ENCODE measurements at regions not wholly inside any gene's neighbourhood (a gene's known extent, or its start where the extent isn't known, plus 50 kb on each side); places are given as distances from the start of the nearest gene placed in this dataset.

DNA sequence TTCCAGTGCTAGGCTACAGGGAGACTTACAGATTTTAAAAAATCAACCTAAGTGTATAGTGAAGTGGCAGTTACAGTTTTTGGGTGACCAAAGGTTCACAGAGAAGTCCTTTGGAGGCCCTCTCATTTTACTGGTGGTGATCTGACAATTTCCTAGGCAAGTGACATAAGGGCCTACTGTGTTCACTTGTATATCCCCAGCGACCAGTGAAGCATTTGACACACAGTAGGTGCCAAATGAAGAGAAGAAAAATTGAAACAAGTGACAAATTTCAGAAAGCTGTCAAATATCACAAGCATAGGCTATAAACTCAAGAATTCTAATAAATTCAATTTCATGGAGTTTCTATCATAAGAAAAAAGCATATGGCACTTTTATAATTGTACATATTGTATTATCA is 89.5 kb downstream of the RPL22L1 start:
- DNase-seq = no peak

DNA sequence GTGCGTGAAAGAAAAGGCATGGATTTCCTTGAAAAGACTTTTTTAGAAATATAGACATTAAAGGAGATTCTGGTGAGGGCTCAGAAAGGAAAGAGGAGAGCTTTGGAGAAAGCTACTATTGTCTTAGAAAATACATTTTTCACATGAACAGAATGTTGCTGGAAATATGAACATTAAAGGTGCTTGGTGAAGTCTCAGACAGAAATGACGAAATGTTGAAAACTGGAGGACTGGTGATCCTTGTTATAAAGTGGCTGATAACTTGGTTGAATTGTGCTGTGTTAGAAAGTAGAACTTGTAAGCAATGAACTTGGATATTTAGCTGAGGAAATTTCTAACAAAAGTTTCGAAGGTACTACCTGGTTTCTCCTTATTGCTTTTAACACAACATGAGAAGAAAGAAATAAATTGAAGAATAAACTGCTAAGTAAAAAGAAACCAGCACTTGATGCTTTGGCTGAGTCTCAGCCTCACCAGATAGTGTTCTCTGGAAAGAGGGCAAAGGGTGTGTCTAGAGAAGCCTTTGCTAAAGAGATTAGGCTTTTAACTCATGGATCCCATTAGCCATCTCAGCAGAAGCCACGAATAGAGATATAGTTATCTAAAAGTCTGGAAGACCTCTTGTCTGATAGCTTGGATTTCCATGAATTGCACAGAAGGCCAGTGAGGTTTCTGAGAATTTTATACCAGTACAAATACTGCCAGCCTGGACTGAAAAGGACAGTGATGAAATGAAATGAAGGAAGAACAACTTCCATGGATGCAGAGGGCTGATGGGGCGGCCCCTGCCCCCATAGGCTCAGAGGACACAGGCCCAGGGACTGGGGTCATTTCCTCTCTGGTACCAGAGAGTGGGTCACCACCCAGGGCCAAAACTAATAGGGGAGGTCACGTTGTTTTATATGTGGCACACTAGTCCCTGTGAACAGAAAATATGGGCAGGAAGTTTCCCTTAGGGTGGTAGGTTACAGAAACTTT is 91.5 kb downstream of the RPL22L1 start:
- DNase-seq = no peak

DNA sequence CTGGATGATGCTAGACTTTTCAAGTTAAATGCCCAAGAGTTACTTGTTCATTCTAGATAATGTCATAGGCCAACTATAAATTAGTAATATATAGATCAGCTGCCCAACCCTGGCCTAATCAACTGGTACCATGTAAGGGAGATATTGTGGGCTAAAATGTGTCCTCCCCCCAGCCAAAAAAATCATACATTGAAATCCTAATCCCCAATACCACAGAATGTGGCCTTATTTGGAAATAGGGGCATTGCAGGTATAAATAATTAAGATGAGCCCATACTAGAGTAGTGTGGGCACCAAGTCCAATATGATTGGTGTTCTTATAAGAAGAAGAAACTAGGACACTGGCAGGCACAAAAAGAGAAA is 92.5 kb downstream of the RPL22L1 start:
- DNase-seq = no peak

DNA sequence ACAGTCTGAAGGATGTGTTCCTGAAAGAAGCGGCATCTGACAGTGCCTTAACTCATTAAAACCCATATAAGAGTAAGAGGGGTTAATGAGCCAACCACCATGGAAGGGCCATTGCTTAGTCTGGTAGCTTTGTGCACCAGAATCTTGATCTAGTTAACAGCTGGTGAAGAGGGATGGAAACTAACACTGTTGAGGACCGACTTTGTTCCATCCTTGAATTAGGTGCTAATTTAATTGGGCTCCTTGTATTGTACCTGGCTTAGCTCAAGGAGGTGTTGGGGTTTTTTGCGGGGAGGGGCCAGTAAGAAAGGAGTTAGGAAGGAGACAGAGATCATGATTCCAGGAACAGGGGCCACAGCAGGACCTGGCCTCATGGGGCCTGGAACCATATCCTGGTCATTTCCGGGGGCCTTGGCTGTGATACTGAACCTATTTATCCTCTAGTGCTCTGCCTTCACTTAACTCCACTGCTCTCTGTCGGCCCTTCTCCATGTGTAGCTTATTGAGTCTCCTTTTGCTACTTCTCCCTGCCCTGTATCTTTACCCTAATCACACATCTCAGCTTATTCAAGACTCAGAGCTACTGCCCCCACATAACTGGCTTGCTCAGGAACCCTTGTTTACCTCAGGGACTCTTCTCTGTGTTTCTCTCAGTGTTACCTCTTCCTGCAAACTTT is 93.0 kb downstream of the RPL22L1 start:
- no peak for DNase-seq

DNA sequence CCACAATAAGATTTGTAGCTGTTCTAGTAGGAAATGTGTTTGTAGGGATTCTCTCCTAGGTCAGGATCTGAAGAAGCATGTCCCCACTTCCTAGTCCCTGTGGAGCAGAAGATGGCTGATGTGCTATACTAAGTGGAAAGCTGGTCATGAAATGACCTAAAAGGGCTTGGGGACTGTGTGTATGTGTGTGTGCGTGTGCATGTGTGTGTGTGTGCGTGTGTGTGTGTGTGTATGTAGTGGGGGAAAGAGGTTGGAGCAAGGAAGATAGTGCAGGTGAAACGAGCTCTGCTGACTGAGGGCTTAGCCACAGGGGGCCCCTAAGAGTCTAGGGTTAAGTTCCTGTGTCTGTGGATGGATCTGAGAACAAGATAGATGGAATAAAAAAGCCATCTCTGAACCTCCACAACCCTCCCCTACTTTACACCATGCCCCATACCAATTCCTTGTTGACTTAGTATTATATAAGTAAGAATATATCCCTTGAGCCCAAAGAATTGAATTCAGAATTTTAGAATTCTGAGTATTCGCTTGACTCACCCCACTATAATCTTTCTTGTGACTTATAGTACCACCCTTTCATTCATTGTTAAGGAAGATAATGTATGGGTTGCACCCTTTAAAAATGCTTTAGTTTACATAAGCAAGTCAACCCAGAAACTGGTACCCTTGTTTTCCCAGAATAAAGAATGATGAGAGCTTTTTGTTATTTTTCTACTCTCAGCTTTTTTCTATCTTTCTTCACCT is 96.1 kb downstream of the RPL22L1 start:
- no peak for DNase-seq

DNA sequence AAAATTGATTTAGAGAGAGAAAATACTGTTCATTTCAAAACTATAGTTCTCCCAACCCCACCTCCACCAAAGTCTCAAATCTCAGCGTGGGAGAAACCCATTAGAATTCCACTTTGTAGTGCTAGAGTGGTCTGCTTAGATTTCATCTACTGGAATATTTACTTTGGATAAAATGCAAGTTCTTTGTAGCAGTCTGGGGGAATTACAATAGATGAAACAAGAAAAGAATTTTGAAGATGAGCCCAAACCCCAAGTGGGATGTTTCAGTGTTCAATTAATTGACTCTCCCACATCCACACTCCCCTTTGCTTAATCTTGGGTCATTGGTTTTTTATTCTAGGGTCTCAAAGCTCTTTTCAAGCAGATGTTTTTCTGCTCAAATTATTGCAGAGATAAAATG is 97.8 kb downstream of the RPL22L1 start:
- no peak for DNase-seq

DNA sequence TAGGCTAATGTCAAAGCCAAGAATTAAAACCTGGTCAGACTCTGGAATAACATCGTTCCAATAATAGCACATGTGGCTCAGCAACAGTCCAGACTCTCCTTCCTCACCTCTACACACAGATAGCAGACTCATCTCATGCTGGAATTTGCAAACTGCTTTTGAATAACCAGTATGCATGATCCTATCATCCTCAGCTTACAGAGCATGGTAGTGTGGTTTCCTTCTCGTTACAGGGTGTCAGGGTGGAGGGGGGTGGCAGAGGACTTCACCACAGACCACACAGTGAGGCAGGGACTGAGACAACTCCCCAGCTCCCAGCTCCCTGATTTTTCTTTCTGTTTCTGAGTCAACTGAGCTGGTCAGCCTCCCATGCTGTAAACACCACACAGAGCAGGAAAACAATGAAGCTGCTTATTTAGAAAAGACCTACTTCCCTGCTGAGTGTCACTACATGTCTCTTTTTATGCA is 101.6 kb downstream of the RPL22L1 start:
- DNase-seq = no peak

DNA sequence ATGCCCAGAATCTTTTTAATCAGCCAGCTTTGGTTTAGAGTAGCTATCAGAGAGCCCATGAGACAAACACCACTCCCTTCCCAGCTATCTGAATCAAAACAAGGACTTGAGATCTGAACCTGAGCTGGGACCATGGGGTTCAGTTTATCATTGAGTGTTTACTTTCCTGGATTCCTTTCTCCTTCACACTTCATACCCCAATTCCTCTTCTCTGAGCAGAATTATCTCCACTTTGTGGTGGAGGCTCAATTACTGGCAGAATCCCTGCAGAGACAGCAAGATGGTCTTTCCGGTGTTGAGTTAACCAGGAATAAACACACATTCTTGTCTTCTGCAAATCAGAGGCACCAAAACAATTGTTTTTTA is 102.4 kb downstream of the RPL22L1 start:
- no peak for DNase-seq

DNA sequence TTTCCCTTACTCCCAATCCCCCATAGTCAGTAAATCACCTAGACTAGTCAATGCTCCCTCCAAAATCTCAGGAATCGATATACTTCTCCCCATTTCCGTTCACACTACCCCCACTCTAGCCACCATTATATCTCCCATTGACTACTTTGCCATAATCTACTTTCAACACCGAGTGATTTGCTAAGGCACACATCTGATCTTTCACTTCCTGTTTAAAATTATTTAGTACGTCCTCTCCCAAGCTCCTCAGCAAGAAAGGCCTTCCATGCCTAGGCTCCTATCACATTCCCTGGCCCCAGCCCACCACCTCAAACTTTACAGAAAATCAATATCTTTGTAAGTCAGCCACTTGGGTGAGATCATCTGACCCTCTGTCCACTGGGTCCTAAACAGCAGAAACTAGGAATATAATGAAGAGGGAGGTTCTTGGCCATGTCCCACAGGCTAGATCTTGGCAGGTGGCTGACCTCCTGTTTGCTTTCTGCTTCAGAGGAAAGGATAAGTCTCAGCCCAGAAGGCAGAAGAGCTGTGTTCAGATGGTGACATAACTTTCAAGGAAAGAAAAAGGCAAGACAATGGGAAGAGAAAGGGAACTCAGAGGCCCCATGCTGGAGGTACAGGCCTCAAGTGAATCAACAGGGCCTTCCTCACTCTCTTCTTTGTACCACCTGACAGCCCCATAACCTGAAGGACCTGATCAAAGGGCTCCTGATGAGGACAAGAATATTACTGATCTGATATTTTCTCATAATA is 103.0 kb downstream of the RPL22L1 start:
- no peak for DNase-seq

DNA sequence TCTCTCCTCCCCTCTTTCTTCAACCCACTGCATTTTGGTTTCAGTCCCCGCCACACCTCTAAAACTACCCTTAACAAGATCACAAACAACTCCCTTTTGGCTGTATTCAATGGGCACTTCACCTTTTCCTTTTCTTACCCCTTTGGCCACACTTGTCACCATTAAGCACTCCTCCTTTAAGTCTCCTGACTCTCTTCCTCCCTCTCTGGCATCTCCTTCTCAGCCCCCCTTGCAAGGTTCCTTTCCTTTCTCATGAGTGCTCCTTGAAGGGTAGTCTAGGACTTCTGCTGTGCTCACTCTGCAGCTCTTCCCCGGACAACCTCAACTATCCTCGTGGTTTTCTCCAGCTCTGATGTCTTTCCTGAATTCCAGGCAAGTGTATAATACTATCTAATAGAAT is 103.7 kb downstream of the RPL22L1 start:
- DNase-seq = no peak

DNA sequence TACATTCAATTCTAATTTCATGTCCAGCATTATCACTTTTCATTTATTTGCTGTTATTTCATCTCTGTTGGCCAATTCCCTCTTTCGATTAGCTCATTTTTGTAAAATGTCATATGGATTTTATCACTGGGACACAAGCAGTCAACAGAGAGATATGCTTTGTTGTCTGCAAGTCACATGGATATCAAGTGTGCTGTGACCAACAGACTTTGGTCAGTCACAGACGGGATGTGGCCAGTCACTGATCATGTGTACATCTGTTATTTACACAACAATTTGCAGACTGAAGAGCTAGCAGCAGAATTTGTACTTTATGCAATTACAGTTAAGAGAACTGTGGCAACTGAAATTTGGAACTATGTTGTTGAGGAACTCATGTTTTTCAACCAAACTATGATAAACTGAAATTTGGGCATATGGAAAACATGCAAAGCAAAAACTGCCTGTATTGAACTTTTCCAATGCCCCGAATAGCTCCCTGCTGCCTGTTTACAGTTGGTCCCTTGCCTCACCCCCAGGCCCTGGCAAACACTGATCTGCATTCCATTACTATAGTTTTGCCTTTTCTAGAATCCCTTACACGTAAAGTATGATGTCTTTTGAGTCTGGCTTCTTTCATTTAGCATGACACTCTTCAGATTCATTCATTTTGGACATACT is 104.4 kb downstream of the RPL22L1 start:
- DNase-seq = no peak

DNA sequence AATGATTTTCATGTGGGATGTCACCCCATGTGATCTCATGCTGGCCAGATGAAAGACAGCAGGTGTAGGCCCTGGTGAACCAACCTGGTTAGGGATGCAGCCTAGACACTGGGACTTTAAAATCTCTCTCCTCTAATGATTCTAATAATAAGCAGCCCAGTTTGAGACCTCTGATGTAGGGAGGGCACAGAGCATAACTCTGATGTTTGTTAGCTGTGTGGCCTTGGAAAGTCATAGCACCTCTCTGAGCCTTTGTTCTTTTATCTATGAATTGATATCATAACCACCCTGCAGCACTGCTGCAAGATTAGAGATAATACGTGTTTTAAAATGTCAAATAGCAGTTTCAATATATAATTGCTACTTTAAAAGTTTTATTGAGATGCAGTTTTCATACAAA is 106.0 kb downstream of the RPL22L1 start:
- DNase-seq = no peak

DNA sequence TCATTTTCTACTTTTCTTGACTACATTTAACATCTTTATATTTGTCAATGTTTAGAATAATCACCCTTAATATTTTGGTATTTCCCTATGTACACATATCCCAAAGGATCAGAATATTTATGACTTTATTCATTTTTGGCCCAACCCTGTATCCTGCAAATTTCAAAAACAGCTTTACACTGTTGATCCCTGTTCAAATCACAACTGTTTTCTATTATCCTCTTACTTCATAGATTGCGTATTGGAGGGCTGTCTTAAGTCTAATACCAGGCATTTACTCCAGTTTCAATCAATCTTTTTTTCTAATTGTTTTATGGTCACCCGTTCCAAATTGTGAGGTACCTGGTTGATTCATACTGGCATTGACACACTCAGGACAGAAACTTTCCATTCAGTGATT is 107.9 kb downstream of the RPL22L1 start:
- no peak for DNase-seq

DNA sequence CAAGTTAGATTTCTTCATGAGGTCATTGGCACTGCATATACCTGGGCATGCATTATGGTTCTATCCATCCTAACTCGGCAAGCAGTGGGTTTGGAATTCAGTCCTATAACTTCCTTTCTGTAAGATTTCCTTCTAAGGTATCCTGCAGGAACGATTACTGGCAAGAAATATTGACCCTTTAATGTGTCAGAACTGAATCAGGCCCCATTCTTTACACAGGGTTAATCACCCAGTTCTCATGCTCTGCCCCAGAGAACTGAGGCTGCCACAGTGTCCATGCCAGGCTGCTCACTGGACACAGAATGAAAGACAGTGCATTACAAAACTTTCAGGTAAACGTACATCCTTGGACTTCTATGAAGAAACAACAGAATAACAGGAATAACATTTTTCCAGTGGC is 108.9 kb downstream of the RPL22L1 start:
- DNase-seq = no peak

DNA sequence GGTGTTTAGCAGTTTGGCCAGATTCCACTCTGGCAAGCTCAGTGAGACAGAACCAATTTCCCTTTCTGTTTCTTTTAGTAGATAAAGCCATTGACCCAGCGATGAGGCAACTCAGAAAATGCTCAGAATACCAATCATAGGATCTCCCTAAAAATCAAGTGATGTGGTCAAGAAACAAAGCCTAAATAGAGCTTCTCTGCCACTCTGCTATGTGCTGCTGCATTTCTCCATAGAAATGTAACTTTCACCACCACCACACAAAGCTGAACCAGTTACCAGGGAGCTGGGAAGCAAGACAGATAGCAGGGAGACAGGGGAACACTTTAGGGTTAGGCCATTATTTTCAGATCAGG is 109.8 kb downstream of the RPL22L1 start:
- no peak for DNase-seq

DNA sequence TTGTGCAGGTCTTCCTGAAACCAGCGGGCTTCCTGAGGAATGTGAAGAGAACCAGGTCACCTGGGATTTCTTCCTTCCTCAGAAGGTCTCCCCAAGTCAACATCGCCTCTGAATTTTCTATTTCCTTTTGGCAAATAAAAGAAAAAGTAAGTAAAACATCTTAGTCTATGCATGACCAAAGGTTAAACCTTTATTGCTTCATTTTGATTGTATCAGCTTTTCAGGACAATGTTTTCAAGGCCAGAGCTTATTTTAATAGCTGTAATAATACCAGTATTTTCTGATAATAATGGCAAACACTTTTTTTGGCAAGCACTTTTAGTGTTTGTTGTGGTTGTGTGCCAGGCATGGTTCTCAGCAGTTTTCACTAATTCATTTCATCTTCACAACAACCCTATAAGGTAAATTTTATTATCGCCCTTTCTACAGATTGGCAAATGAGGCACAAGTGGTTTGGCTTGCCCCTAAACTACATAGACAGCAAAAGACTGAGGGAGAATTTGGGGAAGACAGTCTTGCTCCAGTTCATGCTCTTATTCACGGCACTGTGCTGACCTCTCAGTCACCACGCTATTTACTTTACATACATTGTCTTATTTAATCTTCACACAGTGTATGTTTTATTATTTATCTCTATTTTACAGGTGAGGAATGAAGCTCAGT is 110.4 kb downstream of the RPL22L1 start:
- DNase-seq = no peak

DNA sequence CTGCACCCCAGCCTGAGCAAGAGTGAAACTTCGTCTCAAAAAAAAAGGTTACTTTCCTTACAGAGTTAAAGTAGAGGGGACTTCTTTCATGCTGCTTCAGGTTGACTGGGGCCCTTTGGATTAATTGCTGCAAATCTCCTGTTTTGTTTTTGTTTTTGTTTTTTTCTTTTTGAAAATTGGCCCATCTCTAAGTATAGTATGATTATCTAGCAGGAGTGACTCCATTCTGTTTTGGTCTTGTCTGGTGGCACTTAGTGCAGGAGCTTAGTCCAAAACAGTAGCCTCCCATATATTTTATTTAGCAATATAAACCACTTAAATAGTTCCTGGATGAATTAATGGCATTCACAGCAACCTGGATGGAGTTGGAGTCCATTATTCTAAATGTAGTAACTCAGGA is 113.0 kb downstream of the RPL22L1 start:
- no peak for DNase-seq

DNA sequence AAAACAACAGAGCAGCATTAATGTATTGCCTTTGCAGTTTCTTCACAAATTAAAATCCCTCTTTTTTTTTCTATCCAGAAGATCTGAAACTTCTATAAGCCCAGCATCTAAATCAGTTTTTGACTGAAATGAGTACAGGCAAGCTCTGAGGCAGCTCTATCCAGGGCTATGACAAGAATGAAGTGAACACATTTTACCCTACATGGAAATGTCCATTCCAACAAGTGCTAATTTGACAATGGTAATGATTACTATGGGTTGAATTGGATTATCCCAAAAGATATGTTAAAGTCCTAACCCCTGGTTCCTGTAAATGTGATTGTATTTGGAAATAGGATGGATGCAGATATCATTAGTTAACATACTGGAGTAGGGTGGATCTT is 115.7 kb downstream of the RPL22L1 start:
- DNase-seq = no peak

DNA sequence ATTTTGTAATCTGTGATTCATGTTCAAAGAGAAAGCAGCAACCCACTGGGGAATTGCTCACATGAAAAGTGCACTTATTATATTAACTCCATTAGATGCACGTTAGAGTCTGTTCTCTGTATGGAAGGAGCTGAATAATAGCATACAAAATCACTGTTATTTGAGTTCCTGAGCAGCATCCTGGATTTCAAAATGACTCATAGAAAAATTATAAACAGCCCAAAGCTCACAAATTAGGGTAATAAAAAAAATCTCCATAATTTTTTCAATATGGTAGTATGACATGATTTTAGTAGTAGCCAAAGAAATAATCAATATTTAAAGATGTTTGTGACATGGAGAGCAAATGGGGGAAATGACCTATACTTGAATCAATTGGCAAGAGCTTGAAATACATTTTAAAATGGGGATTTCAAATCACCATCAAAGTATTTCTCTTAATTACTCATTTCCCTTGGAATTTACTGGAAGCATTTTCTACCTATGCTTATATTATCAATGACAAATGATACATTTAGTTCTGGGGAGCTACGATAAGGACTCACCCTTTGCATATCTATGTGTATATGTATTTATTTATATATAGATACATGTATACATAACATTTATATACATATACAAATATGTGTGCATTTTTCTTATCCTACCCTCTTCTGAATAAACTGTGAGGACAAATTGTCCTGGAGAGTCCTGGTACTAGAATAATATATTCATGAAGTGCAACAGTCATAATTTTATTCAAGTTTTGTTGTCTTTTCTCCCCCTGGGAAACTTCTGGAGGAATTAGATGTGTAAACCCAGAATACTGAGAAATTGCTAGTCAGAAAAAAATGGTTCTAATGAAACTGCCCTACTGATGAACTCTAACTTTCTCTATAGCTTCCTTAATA is 116.3 kb downstream of the RPL22L1 start:
- no peak for DNase-seq

DNA sequence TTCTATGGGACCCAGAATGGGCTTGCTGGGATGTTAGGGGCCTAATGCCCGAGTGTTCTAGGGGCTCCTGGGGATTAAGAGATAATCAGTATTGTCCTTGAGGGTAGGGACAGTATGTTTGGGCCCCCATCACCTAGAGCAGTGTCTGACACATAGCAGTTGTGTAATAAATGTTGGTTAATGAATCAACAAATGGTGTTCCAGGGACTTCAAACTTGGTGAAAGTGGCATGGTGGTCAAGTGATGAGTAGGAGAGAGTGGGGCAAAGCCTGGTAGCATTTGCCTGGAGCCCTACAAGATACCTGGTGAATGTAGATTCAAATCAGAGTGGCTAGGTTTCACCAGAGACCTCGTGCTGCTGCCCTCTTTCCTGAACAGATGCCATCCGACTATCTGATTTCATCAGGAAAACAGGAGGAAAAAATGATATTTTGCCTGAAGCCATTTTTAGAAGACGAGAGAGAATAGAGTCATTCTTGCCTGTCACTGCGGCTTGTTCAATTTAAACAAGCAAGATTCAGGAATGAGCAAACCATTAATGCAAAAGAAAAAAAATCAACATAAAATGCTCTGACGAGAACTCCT is 117.3 kb downstream of the RPL22L1 start:
- DNase-seq = no peak

Measured in CD4-positive, alpha-beta T cell treated with Interleukin-12 subunit alpha and Interleukin-12 subunit beta, for 1 hour (primary cell).